H9 (cell line): ENCODE measurements at regions not wholly inside any gene's neighbourhood (a gene's known extent, or its start where the extent isn't known, plus 50 kb on each side); places are given as distances from the start of the nearest gene placed in this dataset.

Experiments
- DNase-seq: peaks from one replicate; pipeline ENCODE4 v3.0.0-alpha.2; 2017
- H2AFZ ChIP-seq: one replicate; pipeline ENCODE4 v1.6.1; 2013; ENCODE audit warnings: mild to moderate bottlenecking, low read length, control low read depth, moderate library complexity
- H2AK5ac ChIP-seq: 2 replicates; pipeline ENCODE4 v1.6.1; 2013; ENCODE audit warnings: low read length, control low read depth, mixed read lengths; ENCODE audit not compliant: insufficient read length
- H2BK120ac ChIP-seq: one replicate; pipeline ENCODE4 v1.6.1; 2013; ENCODE audit warnings: low read depth, mild to moderate bottlenecking, low read length, control low read depth, inconsistent platforms; ENCODE audit not compliant: poor library complexity, severe bottlenecking
- H2BK12ac ChIP-seq: 2 replicates; pipeline ENCODE4 v1.6.1; 2013; ENCODE audit warnings: low read length, control low read depth, mixed read lengths, low read depth; ENCODE audit not compliant: insufficient read length
- H2BK15ac ChIP-seq: 2 replicates; pipeline ENCODE4 v1.6.1; 2013; ENCODE audit warnings: low read depth, low read length, control low read depth
- H2BK20ac ChIP-seq: one replicate; pipeline ENCODE4 v1.6.1; 2013; ENCODE audit warnings: low read depth, mild to moderate bottlenecking, low read length, control low read depth, inconsistent platforms; ENCODE audit not compliant: poor library complexity, severe bottlenecking
- H2BK5ac ChIP-seq: 2 replicates; pipeline ENCODE4 v1.6.1; 2013; ENCODE audit warnings: low read length, control low read depth, mixed read lengths; ENCODE audit not compliant: insufficient read length
- H3K14ac ChIP-seq: 2 replicates; pipeline ENCODE4 v1.6.1; 2013; ENCODE audit warnings: low read length, control low read depth; ENCODE audit not compliant: insufficient read depth
- H3K18ac ChIP-seq: 2 replicates; pipeline ENCODE4 v1.6.1; 2013; ENCODE audit warnings: low read depth, mild to moderate bottlenecking, mixed read lengths, low read length, control low read depth; ENCODE audit not compliant: insufficient read length
- H3K23ac ChIP-seq: 2 replicates; pipeline ENCODE4 v1.6.1; 2013; ENCODE audit warnings: low read length, control low read depth, mixed read lengths, low read depth; ENCODE audit not compliant: insufficient read length
- H3K23me2 ChIP-seq: 2 replicates; pipeline ENCODE4 v1.6.1; 2013; ENCODE audit warnings: low read depth, mild to moderate bottlenecking, mixed read lengths, low read length, control low read depth; ENCODE audit not compliant: insufficient read length, poor library complexity, severe bottlenecking
- H3K27ac ChIP-seq: 2 replicates; pipeline ENCODE4 v1.5.1; 2013; ENCODE audit warnings: low read length, control low read depth, mixed read lengths, low read depth; ENCODE audit not compliant: insufficient read length
- H3K27me3 ChIP-seq: 2 replicates; pipeline ENCODE4 v1.6.1; 2013; ENCODE audit warnings: low read length, control low read depth, inconsistent platforms; ENCODE audit not compliant: insufficient read depth
- H3K4ac ChIP-seq: 2 replicates; pipeline ENCODE4 v1.6.1; 2013; ENCODE audit warnings: low read depth, mild to moderate bottlenecking, control low read depth, inconsistent platforms, low read length, moderate library complexity
- H3K4me1 ChIP-seq: 2 replicates; pipeline ENCODE4 v1.6.1; 2013; ENCODE audit warnings: low read length, control low read depth, inconsistent platforms; ENCODE audit not compliant: insufficient read depth
- H3K4me2 ChIP-seq: 2 replicates; pipeline ENCODE4 v1.6.1; 2013; ENCODE audit warnings: low read length, control low read depth, mixed read lengths; ENCODE audit not compliant: insufficient read length, insufficient read depth
- H3K56ac ChIP-seq: 2 replicates; pipeline ENCODE4 v1.6.1; 2013; ENCODE audit warnings: low read depth, mild to moderate bottlenecking, mixed read lengths, low read length, control low read depth; ENCODE audit not compliant: insufficient read length
- H3K79me1 ChIP-seq: 2 replicates; pipeline ENCODE4 v1.6.1; 2013; ENCODE audit warnings: low read depth, mild to moderate bottlenecking, moderate library complexity, low read length, control low read depth, inconsistent platforms; ENCODE audit not compliant: insufficient read depth, poor library complexity, severe bottlenecking
- H3K79me2 ChIP-seq: 2 replicates; pipeline ENCODE4 v1.6.1; 2013; ENCODE audit warnings: low read length, control low read depth, inconsistent platforms; ENCODE audit not compliant: insufficient read depth
- H3K9ac ChIP-seq: 2 replicates; pipeline ENCODE4 v1.6.1; 2013; ENCODE audit warnings: low read length, control low read depth, mixed read lengths; ENCODE audit not compliant: insufficient read length; ENCODE audit errors: extremely low read depth
- H3K9me3 ChIP-seq: one replicate; pipeline ENCODE4 v1.6.1; 2013; ENCODE audit warnings: low read depth, low read length, inconsistent platforms; ENCODE audit not compliant: control insufficient read depth
- H3T11ph ChIP-seq: one replicate; pipeline ENCODE4 v1.6.1; 2013; ENCODE audit warnings: mild to moderate bottlenecking, low read length, control low read depth, inconsistent platforms
- H4K20me1 ChIP-seq: one replicate; pipeline ENCODE4 v1.6.1; 2013; ENCODE audit not compliant: control insufficient read depth, insufficient read length, insufficient read depth
- H4K5ac ChIP-seq: 2 replicates; pipeline ENCODE4 v1.6.1; 2013; ENCODE audit warnings: low read depth, mild to moderate bottlenecking, mixed read lengths, low read length, control low read depth; ENCODE audit not compliant: insufficient read length
- H4K8ac ChIP-seq: replicated peaks from 2 replicates; pipeline ENCODE4 v1.6.1; 2013; ENCODE audit warnings: low read length, control low read depth, mixed read lengths, low read depth; ENCODE audit not compliant: insufficient read length
- H4K91ac ChIP-seq: 2 replicates; pipeline ENCODE4 v1.6.1; 2013; ENCODE audit warnings: low read depth, mild to moderate bottlenecking, moderate library complexity, mixed read lengths, low read length, control low read depth; ENCODE audit not compliant: insufficient read length
- H3K27ac Mint-ChIP-seq, 3 experiments: 2 replicates in 2 of 3; 3 replicates in 1 of 3; pipeline ENCODE4 v1.8.0; 2020 to 2021; ENCODE audit warnings: mixed read lengths in 3 of 3, mild to moderate bottlenecking in 1 of 3, moderate library complexity in 1 of 3
- H3K27me3 Mint-ChIP-seq: 2 replicates; pipeline ENCODE4 v1.8.0; 2021; ENCODE audit warnings: low read depth, mild to moderate bottlenecking, moderate library complexity, mixed read lengths
- H3K36me3 Mint-ChIP-seq, 3 experiments: 2 replicates in 2 of 3; 3 replicates in 1 of 3; pipeline ENCODE4 v1.8.0; 2020 to 2021; ENCODE audit warnings: low read depth in 3 of 3, mixed read lengths in 3 of 3; ENCODE audit not compliant: insufficient read depth in 1 of 3
- H3K4me1 Mint-ChIP-seq, 2 experiments: 2 replicates each; pipeline ENCODE4 v1.8.0; 2020; ENCODE audit warnings: mixed read lengths in 2 of 2
- H3K4me3 Mint-ChIP-seq, 2 experiments: 2 replicates in 1 of 2; 3 replicates in 1 of 2; pipeline ENCODE4 v1.8.0; 2020 to 2021; ENCODE audit warnings: mild to moderate bottlenecking in 2 of 2, mixed read lengths in 2 of 2, moderate library complexity in 1 of 2
- H3K9me3 Mint-ChIP-seq, 2 experiments: 2 replicates in 1 of 2; 3 replicates in 1 of 2; pipeline ENCODE4 v1.8.0; 2020; ENCODE audit warnings: mild to moderate bottlenecking in 2 of 2, mixed read lengths in 2 of 2, moderate library complexity in 1 of 2
- WGBS: extraction: QIAGEN DNeasy Blood & Tissue Kit; methylation state at CpG from one replicate; pipeline ENCODE4 v1.1.7; 2013; ENCODE audit warnings: missing lambda C conversion rate, low lambda C conversion rate, mixed read lengths; ENCODE audit not compliant: insufficient read length; ENCODE audit errors: extremely low coverage; 5-methylcytosine and 5-hydroxymethylcytosine counted together
- TF ChIP-seq, protein P1 (sequence below): fragments of 200-600 bp; sonication (generic); conservative IDR thresholded peaks from 3 replicates; pipeline ENCODE4 v1.8.0; 2021; ENCODE audit warnings: antibody characterized with exemption, mild to moderate bottlenecking

DNA sequence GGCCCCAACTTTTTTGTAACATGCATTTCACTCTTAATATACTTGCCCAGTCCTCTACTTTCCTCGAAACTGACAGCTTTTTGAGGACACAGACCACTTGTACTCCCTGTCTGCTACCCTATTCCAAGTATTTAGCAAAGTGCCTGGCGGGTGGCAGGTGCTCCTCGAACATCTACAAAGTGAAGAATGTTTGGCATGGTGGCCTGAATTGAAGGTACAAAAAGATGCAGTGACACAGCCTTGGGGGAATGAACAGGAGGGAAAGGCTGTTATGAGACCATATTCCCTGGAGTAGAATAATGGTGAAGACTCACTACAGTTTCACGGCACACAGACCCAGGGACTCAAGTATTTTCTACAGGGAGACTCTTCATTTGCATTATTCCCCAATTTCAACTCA, 590.9 kb downstream of the PRELID2 start:
- Histone ChIP-seq H2BK120ac (no peak overlapping the region), H2AK5ac (no peak overlapping the region), H3K79me2 (no peaks in the 10 kb centered on the region), H3K79me1 (no peaks in the 10 kb centered on the region), H4K5ac (no peak overlapping the region), H2AFZ (no peak overlapping the region), H3K4ac (no peak overlapping the region), H4K8ac (no peak overlapping the region), H2BK5ac (no peak overlapping the region), H3K9me3 (no peaks in the 10 kb centered on the region), H3K18ac (no peak overlapping the region), H2BK12ac (no peak overlapping the region), H3K56ac (no peak overlapping the region), H3K9ac (no peak overlapping the region), H3K27ac (no peak overlapping the region), H3K27me3 (no peaks in the 10 kb centered on the region), H3K23me2 (no peaks in the 10 kb centered on the region), H3K4me2 (no peak overlapping the region), H2BK20ac (no peak overlapping the region), H3K23ac (no peak overlapping the region), H3K14ac (no peak overlapping the region), H3K4me1 (peaks cover 11% of the 10 kb centered on the region; the same call in 1 of the 2 replicates), H4K91ac (no peak overlapping the region), H3T11ph (no peak overlapping the region), H4K20me1 (no peaks in the 10 kb centered on the region), H2BK15ac (no peak overlapping the region)
- TF ChIP-seq, protein P1, sequence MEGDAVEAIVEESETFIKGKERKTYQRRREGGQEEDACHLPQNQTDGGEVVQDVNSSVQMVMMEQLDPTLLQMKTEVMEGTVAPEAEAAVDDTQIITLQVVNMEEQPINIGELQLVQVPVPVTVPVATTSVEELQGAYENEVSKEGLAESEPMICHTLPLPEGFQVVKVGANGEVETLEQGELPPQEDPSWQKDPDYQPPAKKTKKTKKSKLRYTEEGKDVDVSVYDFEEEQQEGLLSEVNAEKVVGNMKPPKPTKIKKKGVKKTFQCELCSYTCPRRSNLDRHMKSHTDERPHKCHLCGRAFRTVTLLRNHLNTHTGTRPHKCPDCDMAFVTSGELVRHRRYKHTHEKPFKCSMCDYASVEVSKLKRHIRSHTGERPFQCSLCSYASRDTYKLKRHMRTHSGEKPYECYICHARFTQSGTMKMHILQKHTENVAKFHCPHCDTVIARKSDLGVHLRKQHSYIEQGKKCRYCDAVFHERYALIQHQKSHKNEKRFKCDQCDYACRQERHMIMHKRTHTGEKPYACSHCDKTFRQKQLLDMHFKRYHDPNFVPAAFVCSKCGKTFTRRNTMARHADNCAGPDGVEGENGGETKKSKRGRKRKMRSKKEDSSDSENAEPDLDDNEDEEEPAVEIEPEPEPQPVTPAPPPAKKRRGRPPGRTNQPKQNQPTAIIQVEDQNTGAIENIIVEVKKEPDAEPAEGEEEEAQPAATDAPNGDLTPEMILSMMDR = no peak
- Mint-ChIP-seq H3K4me3 (no peak overlapping the region), H3K27ac (peak overlapping the region in 1 of 3 experiments; percentile 32; a peak in 2 of 7 replicates), H3K36me3 (no peaks in the 10 kb centered on the region), H3K4me1 (peaks cover 34 to 41% of the 10 kb centered on the region in 2 experiments), H3K9me3 (no peaks in the 10 kb centered on the region), H3K27me3 (no peaks in the 10 kb centered on the region)
- DNase-seq = no peak
- no CpG with 5 or more reads among the region's 4 CpGs for WGBS
